ENCODE measurements at regions not wholly inside any gene's neighbourhood (a gene's known extent, or its start where the extent isn't known, plus 50 kb on each side); places are given as distances from the start of the nearest gene placed in this dataset.

GRCh38 chr1:165014753-165015152, 341.8 kb downstream of the LMX1A start:
- Histone ChIP-seq H3K36me3 (no peaks in the 10 kb centered on the region), H3K27me3 (no peaks in the 10 kb centered on the region), H3K9me3 (no peaks in the 10 kb centered on the region), H3K4me3 (no peak overlapping the region), H3K27ac (no peak overlapping the region), H3K4me1 (peaks cover 0 to 29% (median 12%) of the 10 kb centered on the region in 4 donors)
- 80 to 84% methylated on average over 4 of the region's 4 CpGs for WGBS, 2 donors
- no peak for DNase-seq
- TF ChIP-seq EP300 (IDR thresholded peaks at IDR 0.05) (no peak), POLR2AphosphoS5 (IDR thresholded peaks at IDR 0.05) (no peak), CTCF (IDR thresholded peaks at IDR 0.05) (no peak), POLR2A (IDR thresholded peaks at IDR 0.05) (no peak)
- intact Hi-C loops (cut with DNase I), result no loop called here

- Histone ChIP-seq H3K4me1 (peaks cover 0 to 29% (median 12%) of the 10 kb centered on the region in 4 donors), H3K27me3 (no peaks in the 10 kb centered on the region), H3K4me3 (no peak overlapping the region), H3K36me3 (no peaks in the 10 kb centered on the region), H3K27ac (peak overlapping the region in 2 of 4 donors; percentile 32 to 46), H3K9me3 (no peaks in the 10 kb centered on the region)
- TF ChIP-seq EP300 (IDR thresholded peaks at IDR 0.05), result no peak
- no peak for TF ChIP-seq CTCF (IDR thresholded peaks at IDR 0.05)
- TF ChIP-seq POLR2AphosphoS5 (IDR thresholded peaks at IDR 0.05), result no peak
- intact Hi-C loops (cut with DNase I), result no loop called here
- no peak for DNase-seq
- WGBS, 2 donors, result 10 to 30% methylated on average over 1 of the region's 1 CpG
Measured at GRCh38 chr1:165011991-165012531, 344.5 kb downstream of the LMX1A start.

GRCh38 chr1:165011186-165011585, 345.3 kb downstream of the LMX1A start:
- H3K4me3 ChIP-seq, result no peak overlapping the region
- peaks cover 0 to 29% (median 12%) of the 10 kb centered on the region in 4 donors for H3K4me1 ChIP-seq
- DNase-seq, result no peak
- H3K27ac ChIP-seq, result peak overlapping the region in 2 of 4 donors; percentile 32 to 46
- H3K27me3 ChIP-seq, result no peaks in the 10 kb centered on the region
- intact Hi-C loops (cut with DNase I), result no loop called here
- 57 to 76% methylated on average over 1 of the region's 1 CpG for WGBS, 2 donors
- no peaks in the 10 kb centered on the region for H3K36me3 ChIP-seq
- H3K9me3 ChIP-seq, result no peaks in the 10 kb centered on the region
- TF ChIP-seq POLR2A (IDR thresholded peaks at IDR 0.05) (no peak), EP300 (IDR thresholded peaks at IDR 0.05) (no peak), POLR2AphosphoS5 (IDR thresholded peaks at IDR 0.05) (no peak), CTCF (IDR thresholded peaks at IDR 0.05) (no peak)

- no peak for DNase-seq
- TF ChIP-seq POLR2A (IDR thresholded peaks at IDR 0.05) (no peak), EP300 (IDR thresholded peaks at IDR 0.05) (no peak), POLR2AphosphoS5 (IDR thresholded peaks at IDR 0.05) (no peak), CTCF (IDR thresholded peaks at IDR 0.05) (no peak)
- H3K36me3 ChIP-seq, result no peaks in the 10 kb centered on the region
- H3K9me3 ChIP-seq, result no peaks in the 10 kb centered on the region
- intact Hi-C loops (cut with DNase I), result no loop called here
- peak overlapping the region in 1 of 4 donors; percentile 46 for H3K27ac ChIP-seq
- no peak overlapping the region for H3K4me3 ChIP-seq
- no peaks in the 10 kb centered on the region for H3K27me3 ChIP-seq
- 57 to 69% methylated on average over 3 of the region's 3 CpGs for whole genome bisulfite sequencing, 2 donors
- H3K4me1 ChIP-seq, result peaks cover 0 to 29% (median 12%) of the 10 kb centered on the region in 4 donors
Measured at GRCh38 chr1:165010418-165011070, 346.0 kb downstream of the LMX1A start.
